T-cell (primary cell): ENCODE measurements at regions not wholly inside any gene's neighbourhood (a gene's known extent, or its start where the extent isn't known, plus 50 kb on each side); places are given as distances from the start of the nearest gene placed in this dataset.

Source experiments
- ATAC-seq, 4 experiments: fragments of 200-7000 bp in 3 of 4; fragments of 150-1000 bp in 1 of 4; cut with Tn5 transposase; replicated peaks in 1 of 4; 1 replicate in 3 of 4; 2 replicates in 1 of 4; pipeline ENCODE4 v1.10.0; 2021; ENCODE audit warnings: moderate library complexity in 3 of 4, mild to moderate bottlenecking in 2 of 4, moderate number of reproducible peaks in 1 of 4
- CTCF ChIA-PET, 2 donors: fragments of 300-600 bp; sonication (Branson Sonifier 250); formaldehyde crosslinking; loops; one replicate each; lab custom pipeline; 2022; ENCODE audit warnings: antibody characterized with exemption in 2 of 2; lab: Charles Lee
- POLR2A ChIA-PET, 2 donors: fragments of 300-600 bp; sonication (Branson Sonifier 250); formaldehyde crosslinking; loops; one replicate each; lab custom pipeline; 2022; ENCODE audit warnings: antibody characterized with exemption in 2 of 2; lab: Charles Lee
- DNase-seq, 35 experiments: peaks; one replicate each; pipeline versions ENCODE4 v3.0.0 to v3.0.0-alpha.2; 2013 to 2023
- H3K27ac ChIP-seq: one replicate; pipeline ENCODE4 v1.5.1; 2013; ENCODE audit warnings: low read length
- H3K27me3 ChIP-seq, 2 experiments: replicated peaks in 1 of 2; 1 replicate in 1 of 2; 2 replicates in 1 of 2; pipeline versions ENCODE4 v1.6.1 to v1.7.0; 2013; ENCODE audit warnings: low read length in 1 of 2, mixed read lengths in 1 of 2; ENCODE audit not compliant: control insufficient read depth in 2 of 2, insufficient read depth in 2 of 2; ENCODE audit errors: extremely low read depth in 1 of 2
- H3K36me3 ChIP-seq, 2 donors: 1 replicate in 1 of 2; 2 replicates in 1 of 2; pipeline versions ENCODE4 v1.6.1 to v1.7.0; 2013; ENCODE audit warnings: low read length in 1 of 2; ENCODE audit not compliant: control insufficient read depth in 2 of 2, insufficient read depth in 1 of 2; ENCODE audit errors: extremely low read depth in 1 of 2
- H3K4me1 ChIP-seq, 2 experiments: 1 replicate in 1 of 2; 2 replicates in 1 of 2; pipeline versions ENCODE4 v1.6.1 to v1.7.0; 2013; ENCODE audit warnings: low read length in 2 of 2, mixed read lengths in 1 of 2; ENCODE audit not compliant: insufficient read depth in 2 of 2, control insufficient read depth in 1 of 2; ENCODE audit errors: extremely low read depth in 1 of 2
- H3K4me3 ChIP-seq, 2 donors: 1 replicate in 1 of 2; 2 replicates in 1 of 2; pipeline versions ENCODE4 v1.5.1 to v1.7.0; 2013; ENCODE audit warnings: mild to moderate bottlenecking in 2 of 2, low read length in 1 of 2, moderate library complexity in 1 of 2; ENCODE audit not compliant: control insufficient read depth in 1 of 2; ENCODE audit errors: extremely low read depth in 1 of 2
- H3K9me3 ChIP-seq: 2 replicates; pipeline ENCODE4 v1.7.0; 2013
- H3K27ac Mint-ChIP-seq, 2 donors: one replicate each; pipeline ENCODE4 v1.8.0; 2020 to 2021; ENCODE audit warnings: mild to moderate bottlenecking in 2 of 2, mixed read lengths in 2 of 2
- H3K27me3 Mint-ChIP-seq, 2 donors: one replicate each; pipeline ENCODE4 v1.8.0; 2021 to 2022; ENCODE audit warnings: mixed read lengths in 2 of 2
- H3K36me3 Mint-ChIP-seq: one replicate; pipeline ENCODE4 v1.8.0; 2021; ENCODE audit warnings: mixed read lengths
- H3K4me1 Mint-ChIP-seq, 3 donors: one replicate each; pipeline ENCODE4 v1.8.0; 2020 to 2022; ENCODE audit warnings: mixed read lengths in 3 of 3, mild to moderate bottlenecking in 1 of 3
- H3K4me3 Mint-ChIP-seq, 3 donors: one replicate each; pipeline ENCODE4 v1.8.0; 2020 to 2022; ENCODE audit warnings: mild to moderate bottlenecking in 3 of 3, mixed read lengths in 3 of 3, moderate library complexity in 3 of 3
- H3K9me3 Mint-ChIP-seq, 3 donors: one replicate each; pipeline ENCODE4 v1.8.0; 2020 to 2022; ENCODE audit warnings: mixed read lengths in 3 of 3
- WGBS: methylation state at CpG from one replicate; pipeline ENCODE4 v1.1.5; 2013; ENCODE audit warnings: missing lambda C conversion rate; ENCODE audit not compliant: insufficient coverage; 5-methylcytosine and 5-hydroxymethylcytosine counted together

DNA sequence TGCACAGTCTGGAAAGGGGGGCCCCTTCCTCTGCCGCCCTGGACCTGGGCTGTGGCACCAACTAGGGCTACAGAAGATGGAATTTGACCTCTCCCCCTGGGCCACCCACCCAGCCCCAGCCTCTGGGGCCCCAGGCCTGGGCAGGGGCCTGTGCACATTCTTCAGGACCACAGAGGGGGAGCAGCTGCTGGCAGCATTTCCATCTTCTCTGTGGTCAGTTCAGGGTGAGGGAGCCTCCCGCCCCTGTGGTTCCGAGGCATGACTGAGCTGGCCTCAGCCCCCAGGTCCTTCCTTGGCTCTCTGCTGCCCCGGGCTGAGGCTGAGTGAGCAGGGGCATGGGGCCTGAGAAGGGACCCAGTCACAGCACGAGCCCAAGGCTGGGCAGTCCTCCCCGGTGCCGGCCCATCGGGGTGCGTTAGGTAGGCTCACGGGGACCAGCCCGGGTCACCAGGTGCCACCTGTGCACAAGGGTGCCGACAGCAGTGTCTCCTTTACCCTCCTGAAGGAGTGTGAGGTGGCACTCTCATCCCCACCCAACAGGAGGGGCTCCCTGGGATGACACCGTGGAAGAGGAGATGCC, 63.2 kb downstream of the UNCX start:
- Mint-ChIP-seq H3K9me3 (no peaks in the 10 kb centered on the region), H3K36me3 (no peaks in the 10 kb centered on the region), H3K4me1 (peaks cover 3 to 6% (median 5%) of the 10 kb centered on the region in 3 donors), H3K27ac (no peak overlapping the region), H3K4me3 (no peak overlapping the region), H3K27me3 (peaks cover 5 to 36% of the 10 kb centered on the region in 2 donors)
- ChIA-PET CTCF (no interaction called here), POLR2A (no interaction called here)
- peaks cover 4 to 82% of the 10 kb centered on the region in 2 experiments for H3K27me3 ChIP-seq
- H3K27ac ChIP-seq: no peak overlapping the region
- H3K9me3 ChIP-seq: no peaks in the 10 kb centered on the region
- no peak overlapping the region for H3K4me3 ChIP-seq
- H3K4me1 ChIP-seq: peaks cover 0 to 22% of the 10 kb centered on the region in 2 experiments
- no peak for DNase-seq
- H3K36me3 ChIP-seq: no peaks in the 10 kb centered on the region
- WGBS: 83% methylated on average over 6 of the region's 13 CpGs
- no peak for ATAC-seq

GRCh38 chr7:1296356-1296981, 63.8 kb downstream of the UNCX start:
- H3K27me3 Mint-ChIP-seq: peaks cover 5 to 32% of the 10 kb centered on the region in 2 donors
- Histone ChIP-seq H3K36me3 (no peaks in the 10 kb centered on the region), H3K4me1 (peaks cover 0 to 16% of the 10 kb centered on the region in 2 experiments), H3K9me3 (no peaks in the 10 kb centered on the region), H3K27ac (no peak overlapping the region), H3K4me3 (no peak overlapping the region), H3K27me3 (peaks cover 3 to 82% of the 10 kb centered on the region in 2 experiments)
- no peak overlapping the region for H3K4me3 Mint-ChIP-seq
- 58% methylated on average over 21 of the region's 29 CpGs for WGBS
- CTCF ChIA-PET: no interaction called here
- no peak overlapping the region for H3K27ac Mint-ChIP-seq
- ATAC-seq (no peak), DNase-seq (no peak)
- no peaks in the 10 kb centered on the region for H3K36me3 Mint-ChIP-seq
- H3K4me1 Mint-ChIP-seq: peaks cover 0 to 2% (median under 1%) of the 10 kb centered on the region in 3 donors
- POLR2A ChIA-PET: no interaction called here
- no peaks in the 10 kb centered on the region for H3K9me3 Mint-ChIP-seq

GRCh38 chr7:1297017-1297960, 64.6 kb downstream of the UNCX start:
- DNase-seq (no peak), ATAC-seq (no peak)
- Histone ChIP-seq H3K27ac (no peak overlapping the region), H3K27me3 (peaks cover 0 to 78% of the 10 kb centered on the region in 2 experiments), H3K4me1 (peaks cover 0 to 16% of the 10 kb centered on the region in 2 experiments), H3K4me3 (no peak overlapping the region), H3K36me3 (no peaks in the 10 kb centered on the region), H3K9me3 (no peaks in the 10 kb centered on the region)
- 54% methylated on average over 30 of the region's 44 CpGs for WGBS
- H3K4me1 Mint-ChIP-seq: no peaks in the 10 kb centered on the region
- POLR2A ChIA-PET: no interaction called here
- H3K9me3 Mint-ChIP-seq: no peaks in the 10 kb centered on the region
- CTCF ChIA-PET: no interaction called here
- H3K4me3 Mint-ChIP-seq: no peak overlapping the region
- H3K27me3 Mint-ChIP-seq: peaks cover 5 to 25% of the 10 kb centered on the region in 2 donors
- no peak overlapping the region for H3K27ac Mint-ChIP-seq
- no peaks in the 10 kb centered on the region for H3K36me3 Mint-ChIP-seq

DNA sequence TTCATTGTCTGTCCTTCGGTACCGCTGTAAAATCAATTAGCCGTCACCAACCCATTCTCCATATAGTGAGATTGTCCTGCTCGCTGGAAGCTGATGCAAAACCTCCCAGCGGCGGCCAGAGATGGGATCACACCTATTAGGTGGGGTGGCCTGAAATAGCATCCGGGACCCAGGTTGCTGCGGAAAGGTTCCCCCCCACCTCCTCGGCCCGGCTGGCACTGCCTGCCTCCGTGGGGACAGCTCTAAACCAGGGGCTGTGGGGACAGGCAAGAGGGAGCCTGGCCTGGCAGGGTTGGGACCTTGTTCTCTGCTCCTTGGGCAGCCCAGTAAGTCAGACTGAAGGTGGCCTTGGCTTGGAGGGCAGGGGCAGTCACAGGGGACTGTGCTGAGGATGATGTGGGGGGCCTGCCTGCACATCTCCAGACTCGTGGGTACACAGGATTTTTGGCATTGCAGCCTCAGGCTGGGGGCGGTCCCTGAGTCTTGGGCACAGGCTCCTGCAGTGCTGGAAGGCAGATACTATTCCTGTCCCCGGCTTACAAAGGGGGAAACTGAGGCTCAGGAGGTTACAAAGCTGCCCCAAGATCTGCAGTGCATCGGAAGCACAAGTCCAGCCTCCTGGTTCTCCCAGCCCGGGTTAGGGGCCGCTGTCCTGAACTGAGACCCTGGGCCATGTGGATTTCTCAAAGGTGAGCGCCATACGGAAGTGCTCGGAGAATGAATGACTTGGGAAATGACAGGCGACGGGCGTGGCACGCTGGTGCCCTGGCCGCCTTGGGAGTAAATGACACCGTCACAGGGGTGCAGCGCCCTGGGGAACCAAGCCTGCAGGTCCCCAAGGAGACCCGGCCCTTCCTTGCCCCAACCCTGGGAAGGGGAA, 65.6 kb downstream of the UNCX start:
- ATAC-seq (no peak), DNase-seq (no peak)
- H3K36me3 ChIP-seq: no peaks in the 10 kb centered on the region
- Mint-ChIP-seq H3K4me3 (no peak overlapping the region), H3K27me3 (peaks cover 7 to 28% of the 10 kb centered on the region in 2 donors), H3K36me3 (no peaks in the 10 kb centered on the region), H3K9me3 (no peaks in the 10 kb centered on the region), H3K4me1 (no peaks in the 10 kb centered on the region), H3K27ac (no peak overlapping the region)
- ChIA-PET CTCF (no interaction called here), POLR2A (no interaction called here)
- WGBS: 71% methylated on average over 21 of the region's 28 CpGs
- H3K27me3 ChIP-seq: peaks cover 0 to 68% of the 10 kb centered on the region in 2 experiments
- H3K27ac ChIP-seq: no peak overlapping the region
- no peaks in the 10 kb centered on the region for H3K9me3 ChIP-seq
- no peak overlapping the region for H3K4me3 ChIP-seq
- H3K4me1 ChIP-seq: peaks cover 0 to 14% of the 10 kb centered on the region in 2 experiments

- Mint-ChIP-seq H3K9me3 (no peaks in the 10 kb centered on the region), H3K4me3 (no peak overlapping the region), H3K27ac (no peak overlapping the region), H3K4me1 (no peaks in the 10 kb centered on the region), H3K36me3 (no peaks in the 10 kb centered on the region), H3K27me3 (peaks cover 8 to 26% of the 10 kb centered on the region in 2 donors)
- no peak overlapping the region for H3K4me3 ChIP-seq
- peaks cover 0 to 9% of the 10 kb centered on the region in 2 experiments for H3K4me1 ChIP-seq
- no peak overlapping the region for H3K27ac ChIP-seq
- 59% methylated on average over 24 of the region's 30 CpGs for WGBS
- no peaks in the 10 kb centered on the region for H3K9me3 ChIP-seq
- DNase-seq (no peak), ATAC-seq (no peak)
- no peaks in the 10 kb centered on the region for H3K36me3 ChIP-seq
- ChIA-PET CTCF (no interaction called here), POLR2A (no interaction called here)
- H3K27me3 ChIP-seq: peaks cover 0 to 61% of the 10 kb centered on the region in 2 experiments
Measured at GRCh38 chr7:1298931-1299885, 66.5 kb downstream of the UNCX start.
